ENCODE measurements at regions not wholly inside any gene's neighbourhood (a gene's known extent, or its start where the extent isn't known, plus 50 kb on each side); places are given as distances from the start of the nearest gene placed in this dataset.

DNA sequence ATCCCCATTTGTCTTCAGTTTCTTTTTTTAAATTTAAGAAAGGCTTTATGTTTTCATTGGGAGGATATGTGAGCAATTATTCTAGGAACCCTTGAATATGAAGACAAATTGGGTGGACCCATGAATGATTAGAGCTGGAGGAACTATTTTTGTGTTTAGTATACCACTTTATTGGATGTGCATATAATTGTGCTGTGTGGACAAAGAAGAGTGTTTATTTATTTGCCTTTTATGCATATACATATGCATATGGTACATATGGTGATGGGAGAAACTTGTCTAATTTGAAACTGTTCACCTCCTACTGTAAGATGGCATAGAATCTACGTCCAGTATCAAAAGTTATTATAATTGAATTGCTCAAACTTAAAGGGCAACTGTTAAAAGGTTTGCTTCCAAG lies 94.8 kb upstream of the CENPW start:
- peaks cover 21% of the 10 kb centered on the region for H3K36me3 Mint-ChIP-seq
- H3K9me3 Mint-ChIP-seq: peaks cover 20% of the 10 kb centered on the region
- TF ChIP-seq, protein P1, sequence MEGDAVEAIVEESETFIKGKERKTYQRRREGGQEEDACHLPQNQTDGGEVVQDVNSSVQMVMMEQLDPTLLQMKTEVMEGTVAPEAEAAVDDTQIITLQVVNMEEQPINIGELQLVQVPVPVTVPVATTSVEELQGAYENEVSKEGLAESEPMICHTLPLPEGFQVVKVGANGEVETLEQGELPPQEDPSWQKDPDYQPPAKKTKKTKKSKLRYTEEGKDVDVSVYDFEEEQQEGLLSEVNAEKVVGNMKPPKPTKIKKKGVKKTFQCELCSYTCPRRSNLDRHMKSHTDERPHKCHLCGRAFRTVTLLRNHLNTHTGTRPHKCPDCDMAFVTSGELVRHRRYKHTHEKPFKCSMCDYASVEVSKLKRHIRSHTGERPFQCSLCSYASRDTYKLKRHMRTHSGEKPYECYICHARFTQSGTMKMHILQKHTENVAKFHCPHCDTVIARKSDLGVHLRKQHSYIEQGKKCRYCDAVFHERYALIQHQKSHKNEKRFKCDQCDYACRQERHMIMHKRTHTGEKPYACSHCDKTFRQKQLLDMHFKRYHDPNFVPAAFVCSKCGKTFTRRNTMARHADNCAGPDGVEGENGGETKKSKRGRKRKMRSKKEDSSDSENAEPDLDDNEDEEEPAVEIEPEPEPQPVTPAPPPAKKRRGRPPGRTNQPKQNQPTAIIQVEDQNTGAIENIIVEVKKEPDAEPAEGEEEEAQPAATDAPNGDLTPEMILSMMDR (IDR thresholded peaks at IDR 0.05; ENCODE audit: unreplicated experiment): no peak
- no peak overlapping the region for H3K4me3 Mint-ChIP-seq
- no peak overlapping the region for H3K27ac Mint-ChIP-seq
- no peak for DNase-seq (ENCODE audit: low spot score in 2 of 2, unreplicated experiment in 2 of 2)
- no peaks in the 10 kb centered on the region for H3K27me3 Mint-ChIP-seq (ENCODE audit: low read depth)
- H3K4me1 Mint-ChIP-seq: peaks cover 22% of the 10 kb centered on the region

DNA sequence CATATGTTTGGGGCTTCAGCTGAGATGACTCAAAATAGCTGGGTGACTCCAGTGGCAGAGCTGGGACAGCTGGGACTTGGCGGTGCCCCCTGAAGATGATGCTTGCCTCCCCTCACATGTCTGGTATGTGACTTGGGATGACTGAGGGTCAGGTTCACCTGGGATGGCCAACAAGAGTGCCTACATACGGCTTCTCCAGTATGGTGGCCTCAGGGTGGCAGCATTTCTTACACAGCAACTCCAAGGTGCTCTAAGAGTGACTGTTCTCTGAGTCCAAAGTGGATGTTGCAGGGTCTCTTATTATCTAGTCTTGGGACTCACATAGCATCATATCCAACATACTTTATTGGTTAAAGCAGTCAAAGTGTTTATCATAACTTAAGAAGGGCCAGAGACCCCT lies 87.8 kb upstream of the CENPW start:
- H3K4me1 Mint-ChIP-seq: peaks cover 10% of the 10 kb centered on the region
- H3K36me3 Mint-ChIP-seq: peaks cover 4% of the 10 kb centered on the region
- DNase-seq (ENCODE audit: low spot score in 2 of 2, unreplicated experiment in 2 of 2): no peak
- H3K27ac Mint-ChIP-seq: no peak overlapping the region
- H3K9me3 Mint-ChIP-seq: peaks cover 11% of the 10 kb centered on the region
- no peak overlapping the region for H3K4me3 Mint-ChIP-seq
- TF ChIP-seq, protein P1 (IDR thresholded peaks at IDR 0.05; ENCODE audit: unreplicated experiment): no peak
- H3K27me3 Mint-ChIP-seq (ENCODE audit: low read depth): no peaks in the 10 kb centered on the region

DNA sequence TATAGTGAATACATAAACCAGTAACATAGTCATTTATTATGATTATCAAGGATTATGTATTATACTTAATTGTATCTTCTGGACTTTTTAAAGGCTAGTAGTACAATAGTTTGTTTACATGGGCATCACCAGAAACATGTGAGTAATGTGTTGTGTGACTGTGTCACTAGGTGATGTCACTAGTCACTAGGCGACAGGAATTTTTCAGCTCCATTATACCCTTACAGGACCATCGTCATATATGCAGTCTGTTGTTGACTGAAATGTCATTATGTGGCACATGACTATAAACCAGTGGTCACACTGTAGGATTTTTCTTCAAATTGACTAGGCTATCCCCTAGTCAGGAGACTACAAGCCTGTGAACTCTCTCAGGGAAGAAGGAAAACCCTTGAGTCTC lies 86.5 kb upstream of the CENPW start:
- H3K4me3 Mint-ChIP-seq: no peak overlapping the region
- no peaks in the 10 kb centered on the region for H3K27me3 Mint-ChIP-seq (ENCODE audit: low read depth)
- TF ChIP-seq, protein P1 (IDR thresholded peaks at IDR 0.05; ENCODE audit: unreplicated experiment): no peak
- H3K9me3 Mint-ChIP-seq: peaks cover 14% of the 10 kb centered on the region
- H3K36me3 Mint-ChIP-seq: peaks cover 7% of the 10 kb centered on the region
- H3K27ac Mint-ChIP-seq: no peak overlapping the region
- DNase-seq (ENCODE audit: low spot score in 2 of 2, unreplicated experiment in 2 of 2): no peak
- peaks cover 3% of the 10 kb centered on the region for H3K4me1 Mint-ChIP-seq

DNA sequence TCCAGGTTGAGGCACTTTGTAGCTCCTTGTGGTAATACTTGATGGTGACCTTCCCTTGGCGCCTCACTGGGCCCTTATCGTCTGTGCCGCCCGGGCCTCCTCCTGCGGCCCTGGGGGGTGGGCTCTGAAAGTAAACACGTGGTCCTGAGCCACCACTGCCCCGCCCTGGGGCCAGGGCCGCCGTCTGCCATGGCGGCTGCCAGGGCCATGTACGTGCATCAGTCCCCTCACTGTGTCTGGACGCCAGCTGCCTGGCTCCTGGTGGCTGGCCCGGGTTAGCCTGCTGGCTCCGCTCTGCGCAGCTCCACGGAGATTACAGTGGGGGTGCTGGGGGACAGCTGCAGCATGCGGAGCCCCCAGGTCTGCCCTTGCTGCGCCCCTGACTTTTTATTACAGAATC lies 81.8 kb upstream of the CENPW start:
- TF ChIP-seq, protein P1 (IDR thresholded peaks at IDR 0.05; ENCODE audit: unreplicated experiment): no peak
- no peak for DNase-seq (ENCODE audit: low spot score in 2 of 2, unreplicated experiment in 2 of 2)
- Mint-ChIP-seq H3K36me3 (peaks cover 14% of the 10 kb centered on the region), H3K4me3 (no peak overlapping the region), H3K9me3 (peaks cover 41% of the 10 kb centered on the region), H3K27ac (no peak overlapping the region), H3K27me3 (ENCODE audit: low read depth) (no peaks in the 10 kb centered on the region), H3K4me1 (no peaks in the 10 kb centered on the region)

DNA sequence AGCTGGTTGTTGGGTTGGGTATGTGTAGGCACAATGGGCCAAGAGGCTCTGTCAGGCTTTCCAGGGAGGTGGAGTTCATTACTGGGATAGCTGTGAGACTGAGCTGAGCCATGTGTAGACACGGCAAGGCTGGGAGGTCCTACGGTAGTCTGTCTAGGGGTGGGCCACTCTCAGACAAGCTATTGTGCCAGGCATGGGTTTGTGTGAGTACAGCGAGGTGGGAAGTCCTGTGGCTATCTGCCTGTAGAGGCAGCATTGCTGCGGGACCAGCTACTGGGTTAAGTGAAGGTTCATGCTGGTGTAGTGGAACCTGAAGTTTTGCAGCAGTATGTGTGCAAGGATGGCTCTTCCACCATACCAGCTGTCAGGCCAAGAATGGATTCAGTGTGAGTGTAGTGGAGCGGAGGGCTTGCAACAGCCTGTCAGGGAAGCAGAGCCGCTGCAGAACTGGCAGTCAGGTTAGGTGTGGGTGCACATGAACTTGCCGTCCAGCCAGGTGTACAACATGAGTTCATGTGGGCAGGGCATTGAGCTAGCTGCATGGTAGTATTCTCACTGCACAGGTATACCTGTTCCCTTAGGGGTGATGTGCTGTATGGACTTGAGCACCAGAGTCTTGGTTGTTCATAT lies 78.0 kb upstream of the CENPW start:
- TF ChIP-seq, protein P1 (IDR thresholded peaks at IDR 0.05; ENCODE audit: unreplicated experiment): no peak
- peaks cover 4% of the 10 kb centered on the region for H3K4me1 Mint-ChIP-seq
- no peak overlapping the region for H3K27ac Mint-ChIP-seq
- peaks cover 31% of the 10 kb centered on the region for H3K9me3 Mint-ChIP-seq
- peaks cover 11% of the 10 kb centered on the region for H3K36me3 Mint-ChIP-seq
- H3K27me3 Mint-ChIP-seq (ENCODE audit: low read depth): peaks cover 2% of the 10 kb centered on the region
- H3K4me3 Mint-ChIP-seq: no peak overlapping the region
- no peak for DNase-seq (ENCODE audit: low spot score in 2 of 2, unreplicated experiment in 2 of 2)

DNA sequence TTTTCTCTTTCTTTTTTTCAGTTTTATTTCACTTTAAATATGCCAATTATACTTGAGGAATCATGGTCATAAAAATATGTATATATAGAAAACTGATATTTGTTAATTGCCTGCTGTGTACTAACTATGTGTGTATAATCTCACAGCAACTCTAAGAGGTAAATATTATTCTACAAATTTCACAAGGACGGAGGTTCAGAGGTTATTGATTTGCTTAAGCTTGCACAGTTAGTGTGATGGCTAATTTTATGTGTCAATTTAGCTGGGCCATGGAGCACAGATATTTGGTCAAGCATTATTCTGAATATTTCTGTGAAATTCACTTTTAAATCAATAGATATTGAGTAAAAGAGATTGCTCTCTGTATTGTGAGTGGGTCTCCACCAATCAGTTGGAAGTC lies 75.7 kb upstream of the CENPW start:
- peaks cover 27% of the 10 kb centered on the region for H3K9me3 Mint-ChIP-seq
- H3K27ac Mint-ChIP-seq: no peak overlapping the region
- H3K36me3 Mint-ChIP-seq: peaks cover 3% of the 10 kb centered on the region
- H3K4me1 Mint-ChIP-seq: peaks cover 14% of the 10 kb centered on the region
- no peak overlapping the region for H3K4me3 Mint-ChIP-seq
- TF ChIP-seq, protein P1 (IDR thresholded peaks at IDR 0.05; ENCODE audit: unreplicated experiment): no peak
- H3K27me3 Mint-ChIP-seq (ENCODE audit: low read depth): peaks cover 2% of the 10 kb centered on the region
- no peak for DNase-seq (ENCODE audit: low spot score in 2 of 2, unreplicated experiment in 2 of 2)
